NB4 (cell line): ENCODE measurements at regions not wholly inside any gene's neighbourhood (a gene's known extent, or its start where the extent isn't known, plus 50 kb on each side); places are given as distances from the start of the nearest gene placed in this dataset.

Source experiments
- CTCF ChIP-seq: IDR thresholded peaks from one replicate; pipeline ENCODE4 v1.5.1; 2012; ENCODE audit warnings: low read depth, low read length
- MAX ChIP-seq: IDR thresholded peaks from 2 replicates; pipeline ENCODE4 v1.6.1; 2011; ENCODE audit warnings: low read depth, low read length
- MYC ChIP-seq: IDR thresholded peaks from 2 replicates; pipeline ENCODE4 v1.6.1; 2011; ENCODE audit warnings: low read depth, low read length
- POLR2A ChIP-seq: IDR thresholded peaks from 2 replicates; pipeline ENCODE4 v1.6.1; 2011; ENCODE audit warnings: mild to moderate bottlenecking; ENCODE audit not compliant: insufficient read length; ENCODE audit errors: extremely low read depth

GRCh38 chr1:78303620-78304019, 187.2 kb upstream of the PTGFR start:
- TF ChIP-seq CTCF (no peak), POLR2A (no peak), MAX (no peak), MYC (no peak)
